Embryonic facial prominence (tissue), 1 donor: ENCODE measurements at regions not wholly inside any gene's neighbourhood (a gene's known extent, or its start where the extent isn't known, plus 50 kb on each side); places are given as distances from the start of the nearest gene placed in this dataset.
"Not testable (repeated sequence)": the region's sequence is repeated elsewhere in the genome, so short reads cannot be mapped to it uniquely, and the experiment has no call there.

Source experiments
- DNase-seq: peaks from one replicate; pipeline ENCODE4 v3.0.0-alpha.2; 2016; ENCODE audit errors: extremely low spot score

- DNase-seq = no peak
These were observed 472.4 kb downstream of the TFEC start for GRCh38 chr7:115558161-115558560.

GRCh38 chr7:115557296-115557695, 473.3 kb downstream of the TFEC start:
- not testable (repeated sequence) for DNase-seq

DNA sequence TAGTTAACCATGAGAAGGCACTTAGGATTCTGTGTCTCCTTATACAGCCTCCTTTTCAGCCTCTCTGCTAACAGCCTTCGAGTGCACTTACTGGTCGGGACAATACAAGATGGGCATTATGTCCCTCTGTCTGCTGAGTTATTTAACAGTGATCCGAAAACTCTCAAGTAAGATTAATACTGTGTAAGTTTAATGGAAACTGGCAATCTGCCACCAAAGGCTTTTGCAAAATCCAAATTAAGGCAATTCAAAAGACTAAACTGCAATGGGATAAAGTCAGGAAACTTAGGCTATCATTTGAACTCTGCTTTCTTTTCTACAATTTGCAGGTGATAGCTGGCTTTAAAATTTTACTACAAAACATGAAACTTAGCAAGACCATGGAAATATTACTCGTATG, 477.8 kb downstream of the TFEC start:
- DNase-seq = no peak

GRCh38 chr7:115549910-115550309, 480.7 kb downstream of the TFEC start:
- DNase-seq = no peak

DNA sequence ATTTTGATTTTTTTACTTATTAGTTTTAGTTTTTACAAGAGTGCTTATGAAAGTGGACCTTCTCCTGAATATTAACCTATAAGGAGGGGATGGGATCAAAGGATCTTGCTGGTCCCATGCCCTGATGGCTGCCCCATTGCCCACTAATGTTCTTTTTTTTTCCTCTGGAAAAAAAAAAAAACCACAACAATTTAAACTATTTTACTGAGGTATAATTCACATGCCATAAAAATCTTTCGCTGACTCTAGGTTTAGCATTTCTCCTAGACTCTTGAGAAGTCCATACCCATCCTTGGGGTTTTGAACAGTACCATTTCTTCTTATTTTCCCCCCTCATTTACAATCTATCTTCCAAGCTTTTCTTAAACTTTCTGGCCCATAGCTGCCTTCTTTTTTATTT, 481.8 kb downstream of the TFEC start:
- no peak for DNase-seq

- no peak for DNase-seq
These were observed 483.8 kb downstream of the TFEC start for GRCh38 chr7:115546790-115547189.

DNA sequence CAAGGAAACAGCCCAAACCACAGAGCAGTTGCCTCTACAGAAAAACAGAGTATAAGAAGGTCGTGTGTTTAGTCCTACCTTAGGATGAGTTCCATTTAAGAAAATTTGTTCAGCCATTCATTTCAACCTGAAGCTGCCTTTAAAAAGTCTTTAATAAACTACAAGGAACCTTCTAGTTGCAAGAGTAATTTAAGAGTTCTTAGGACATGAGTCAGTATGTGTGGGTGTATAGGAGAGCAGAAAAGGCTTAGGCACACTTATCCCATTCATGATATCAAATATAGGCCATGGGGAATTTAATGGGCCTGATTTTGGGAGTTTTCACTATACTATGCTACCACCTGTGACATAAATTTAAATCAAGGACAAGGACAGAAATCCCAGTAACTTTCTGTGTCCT, 496.8 kb downstream of the TFEC start:
- DNase-seq = no peak

DNA sequence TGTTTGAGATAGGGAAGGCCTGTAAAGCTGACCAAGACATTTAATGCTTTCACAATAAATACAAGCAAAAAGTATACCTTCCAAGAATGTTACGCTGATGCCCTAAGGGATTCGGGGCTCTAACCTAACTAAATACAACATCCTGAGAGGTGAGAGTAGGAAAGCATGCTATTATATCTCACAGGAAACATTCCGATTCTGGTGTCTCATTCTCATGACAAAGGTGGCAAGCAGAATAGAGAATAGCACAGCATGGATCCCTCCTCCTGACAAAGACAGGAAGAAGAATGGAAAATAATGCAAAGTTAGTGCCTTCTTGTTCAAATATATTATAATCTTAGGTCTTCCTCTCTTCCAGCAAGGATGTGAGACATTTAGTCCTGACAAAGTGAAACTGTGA, 504.3 kb downstream of the TFEC start:
- no peak for DNase-seq

GRCh38 chr7:115522174-115522573, 508.4 kb downstream of the TFEC start:
- no peak for DNase-seq

GRCh38 chr7:115516341-115516740, 514.2 kb downstream of the TFEC start:
- no peak for DNase-seq

GRCh38 chr7:115511330-115511729, 519.2 kb downstream of the TFEC start:
- no peak for DNase-seq

DNA sequence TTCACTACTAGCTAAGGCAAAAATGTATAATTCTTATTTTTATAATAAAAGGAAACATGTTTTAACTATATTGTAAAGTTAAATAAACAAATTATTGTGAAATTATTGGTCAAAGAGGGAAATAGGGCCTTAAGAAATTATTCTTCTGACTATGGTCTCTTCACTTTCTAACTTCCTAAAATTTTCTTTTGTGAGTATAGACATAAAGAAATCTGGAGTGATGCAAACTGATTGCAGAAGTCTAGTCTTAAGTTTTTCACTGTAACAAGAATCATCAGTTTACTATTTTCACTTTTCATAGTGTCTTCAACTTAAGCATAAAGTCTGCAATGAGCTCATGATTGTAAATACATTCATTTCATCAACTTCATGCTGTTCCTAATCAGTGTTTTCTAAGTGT, 525.4 kb downstream of the TFEC start:
- no peak for DNase-seq

GRCh38 chr7:115499956-115500355, 530.6 kb downstream of the TFEC start:
- DNase-seq = no peak

DNA sequence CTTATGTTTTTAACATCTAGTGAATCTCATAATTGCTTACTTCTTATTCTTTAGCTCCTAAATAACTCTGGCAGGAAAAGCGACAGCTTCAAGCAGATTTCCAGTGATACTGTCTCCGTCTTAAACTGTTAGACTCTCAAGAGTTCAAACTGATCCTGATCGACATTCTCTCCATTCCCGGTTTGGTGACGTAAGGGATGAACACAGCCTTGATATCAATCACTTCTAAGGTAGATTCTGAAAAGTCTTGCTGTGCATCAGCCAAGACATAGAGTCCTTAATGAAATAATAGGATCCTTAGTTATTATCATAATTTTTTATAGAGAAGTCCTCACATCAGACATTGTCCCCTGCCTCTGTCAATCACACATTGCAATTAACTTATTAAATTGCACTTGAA, 534.6 kb downstream of the TFEC start:
- no peak for DNase-seq

DNA sequence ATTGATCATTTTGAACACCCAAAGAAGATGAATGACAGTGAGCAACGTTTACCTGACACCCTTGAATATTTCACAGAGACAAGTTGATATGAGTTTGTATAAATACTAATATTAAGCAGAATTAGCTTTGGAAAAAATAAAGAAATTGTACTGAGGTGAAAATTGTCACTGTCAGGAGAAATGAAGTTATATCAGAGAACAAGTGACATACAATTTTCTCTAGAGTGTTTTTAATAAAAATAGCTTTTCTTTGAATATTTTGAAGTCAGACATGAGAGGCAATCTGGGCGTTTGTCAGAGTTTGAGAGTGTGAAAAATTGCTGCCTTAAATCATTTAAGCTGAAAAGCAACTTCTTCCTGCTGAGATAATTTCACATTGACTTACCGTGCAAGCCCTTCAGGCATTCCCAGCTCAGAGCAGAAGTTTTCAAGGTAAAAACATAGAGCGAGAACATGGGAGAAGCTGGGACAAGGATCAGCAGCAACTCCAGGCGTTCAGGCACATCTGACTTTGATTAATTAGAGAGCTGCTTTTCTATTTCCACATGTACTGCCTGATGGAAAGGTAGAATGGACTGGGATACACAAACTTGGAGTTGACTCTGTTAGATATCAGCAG, 535.9 kb downstream of the TFEC start:
- DNase-seq = no peak

- no peak for DNase-seq
These were observed 537.2 kb downstream of the TFEC start for GRCh38 chr7:115493381-115493780.

GRCh38 chr7:115491744-115492380, 538.7 kb downstream of the TFEC start:
- DNase-seq = no peak

- no peak for DNase-seq
These were observed 551.1 kb downstream of the TFEC start for GRCh38 chr7:115479448-115479847.

GRCh38 chr7:115478426-115478825, 552.1 kb downstream of the TFEC start:
- DNase-seq = no peak

DNA sequence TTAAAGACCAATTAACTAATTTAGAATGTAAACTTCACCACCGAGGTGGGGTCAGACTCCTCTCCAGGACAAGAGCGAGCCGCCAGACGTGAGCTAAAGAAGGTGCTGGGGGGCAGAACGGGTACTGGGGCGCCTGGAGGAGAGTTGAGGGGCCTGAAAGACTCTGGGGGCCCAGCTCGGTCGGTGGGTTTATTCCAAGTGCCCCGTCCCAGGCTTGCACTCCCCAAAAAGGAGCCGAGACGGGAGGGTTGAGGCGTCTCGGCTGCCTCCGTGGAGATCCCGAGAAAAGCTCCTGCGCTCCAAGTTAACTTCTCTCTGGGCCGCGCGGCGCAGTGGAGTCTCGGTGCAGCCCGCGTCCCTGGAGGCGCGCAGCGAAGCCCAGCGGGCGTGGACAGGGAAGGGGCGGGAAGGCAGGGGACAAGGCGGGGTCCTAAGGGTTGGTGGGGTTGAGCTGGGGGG, 553.3 kb downstream of the TFEC start:
- no peak for DNase-seq

- no peak for DNase-seq
These were observed 553.8 kb downstream of the TFEC start for GRCh38 chr7:115476671-115477181.

DNA sequence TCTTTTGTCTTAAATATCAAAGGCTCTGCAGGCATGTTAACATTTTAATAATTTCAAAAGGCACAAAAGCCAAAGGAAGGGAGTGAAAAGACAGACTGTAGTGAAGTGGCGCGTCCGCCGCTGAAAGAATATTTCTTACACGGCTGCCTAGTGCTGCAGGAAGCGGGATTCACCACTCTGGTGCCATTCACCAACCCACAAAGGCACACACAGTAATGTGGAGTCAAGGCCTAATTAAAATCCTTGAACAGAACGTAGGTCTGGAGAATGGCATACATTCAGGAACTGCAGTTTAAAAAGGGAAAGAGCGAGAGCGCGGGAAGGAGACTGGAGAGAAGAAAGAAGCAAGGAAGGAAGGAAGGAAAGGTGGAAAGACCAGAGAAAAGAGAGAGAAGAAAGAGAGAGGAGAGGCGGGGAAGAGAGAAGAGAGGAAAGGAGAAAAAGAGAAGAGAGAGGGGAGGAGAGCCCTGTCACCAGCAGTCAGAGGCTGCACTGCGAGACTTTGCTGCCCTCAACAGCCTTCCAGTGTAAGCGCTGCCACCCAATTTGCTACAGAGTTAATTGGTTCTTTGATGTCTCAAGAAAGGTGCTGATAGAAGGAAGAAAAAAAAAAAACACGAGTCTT, 554.0 kb downstream of the MDFIC start:
- DNase-seq = no peak

- no peak for DNase-seq
These were observed 553.3 kb downstream of the MDFIC start for GRCh38 chr7:115475206-115475605.
